Erythroblast (primary cell): ENCODE measurements at regions not wholly inside any gene's neighbourhood (a gene's known extent, or its start where the extent isn't known, plus 50 kb on each side); places are given as distances from the start of the nearest gene placed in this dataset.

Source experiments
- GATA1 ChIP-seq: IDR thresholded peaks from 2 replicates; pipeline ENCODE4 v1.6.1; 2011; ENCODE audit warnings: low read depth, mild to moderate bottlenecking, control low read depth, low read length, moderate library complexity
- POLR2A ChIP-seq: IDR thresholded peaks from 2 replicates; pipeline ENCODE4 v1.6.1; 2011; ENCODE audit warnings: mild to moderate bottlenecking, low read length

DNA sequence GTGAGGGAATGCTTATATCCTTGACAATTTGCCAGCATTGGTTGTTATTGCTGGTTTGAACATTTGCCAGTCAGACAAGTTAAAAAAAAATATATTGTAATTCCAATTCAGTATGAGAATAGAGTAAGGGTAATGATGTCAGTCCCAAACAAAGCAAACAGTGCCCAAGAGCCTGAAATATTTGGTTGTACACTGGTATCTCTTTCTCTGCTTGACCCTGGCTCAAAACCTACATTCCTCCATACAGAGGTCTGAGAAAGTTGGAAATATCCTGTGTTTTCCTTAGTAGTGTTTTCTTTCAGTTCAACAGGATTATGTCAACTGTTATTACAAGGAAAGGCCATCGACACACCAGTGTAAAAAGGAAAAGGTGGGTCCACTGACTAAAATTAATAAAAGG lies 145.6 kb downstream of the MRPL39 start:
- no peak for TF ChIP-seq POLR2A
- no peak for TF ChIP-seq GATA1
